Testis (tissue), 2 donors: ENCODE measurements at regions not wholly inside any gene's neighbourhood (a gene's known extent, or its start where the extent isn't known, plus 50 kb on each side); places are given as distances from the start of the nearest gene placed in this dataset.

Source experiments
- CTCF ChIP-seq, 3 experiments: fragments of 450-650 bp in 2 of 3; fragments of 200-600 bp in 1 of 3; sonication (generic) in 1 of 3; IDR thresholded peaks; one replicate each; pipeline ENCODE4 v1.5.1; 2016 to 2019; ENCODE audit warnings: antibody characterized with exemption in 3 of 3, mild to moderate bottlenecking in 2 of 3, moderate library complexity in 1 of 3
- POLR2A ChIP-seq: fragments of 450-650 bp; IDR thresholded peaks from one replicate; pipeline ENCODE4 v1.6.1; 2017; ENCODE audit warnings: antibody characterized with exemption, mild to moderate bottlenecking, moderate library complexity

GRCh38 chr7:18341756-18342155, 153.8 kb upstream of the HDAC9 start:
- TF ChIP-seq CTCF (IDR thresholded peaks at IDR 0.05) (no peak), POLR2A (no peak)
